ENCODE measurements at regions not wholly inside any gene's neighbourhood (a gene's known extent, or its start where the extent isn't known, plus 50 kb on each side); places are given as distances from the start of the nearest gene placed in this dataset.

- Mint-ChIP-seq H3K27ac (no peak overlapping the region), H3K4me3 (no peak overlapping the region), H3K36me3 (no peaks in the 10 kb centered on the region), H3K4me1 (no peaks in the 10 kb centered on the region), H3K9me3 (peaks cover 3% of the 10 kb centered on the region)
- ATAC-seq: no peak
- DNase-seq (ENCODE audit: low spot score in 2 of 2): no peak
Measured at GRCh38 chr9:73597039-73597438, 445.4 kb downstream of the ANXA1 start.

DNA sequence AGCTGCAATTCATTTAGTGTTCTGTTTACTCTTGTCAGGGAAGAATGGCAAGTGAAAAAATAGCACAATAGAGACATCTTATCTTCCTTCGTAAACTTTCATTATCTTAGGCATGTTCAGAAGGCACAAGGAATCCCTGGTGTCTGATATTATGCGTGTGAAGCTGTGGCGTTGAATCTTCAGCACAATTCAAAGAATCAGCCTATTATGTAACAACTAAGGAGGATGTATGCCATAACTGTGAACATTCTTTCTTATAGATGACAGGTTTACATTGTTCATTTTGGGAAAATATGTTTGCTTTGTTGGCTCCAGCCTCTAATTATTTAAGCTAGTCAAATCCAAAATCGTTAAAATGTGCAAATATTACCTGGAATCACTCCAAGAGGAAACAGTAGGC, 446.1 kb downstream of the ANXA1 start:
- DNase-seq (ENCODE audit: low spot score in 2 of 2) (no peak), ATAC-seq (no peak)
- no peak overlapping the region for H3K27ac Mint-ChIP-seq
- H3K9me3 Mint-ChIP-seq: peaks cover 3% of the 10 kb centered on the region
- no peaks in the 10 kb centered on the region for H3K4me1 Mint-ChIP-seq
- H3K4me3 Mint-ChIP-seq: no peak overlapping the region
- no peaks in the 10 kb centered on the region for H3K36me3 Mint-ChIP-seq

- no peak overlapping the region for H3K27ac Mint-ChIP-seq
- ATAC-seq (no peak), DNase-seq (ENCODE audit: low spot score in 2 of 2) (no peak)
- H3K36me3 Mint-ChIP-seq: no peaks in the 10 kb centered on the region
- H3K4me3 Mint-ChIP-seq: no peak overlapping the region
- H3K9me3 Mint-ChIP-seq: peaks cover 4% of the 10 kb centered on the region
- no peaks in the 10 kb centered on the region for H3K4me1 Mint-ChIP-seq
Measured at GRCh38 chr9:73609381-73609780, 457.7 kb downstream of the ANXA1 start.

DNA sequence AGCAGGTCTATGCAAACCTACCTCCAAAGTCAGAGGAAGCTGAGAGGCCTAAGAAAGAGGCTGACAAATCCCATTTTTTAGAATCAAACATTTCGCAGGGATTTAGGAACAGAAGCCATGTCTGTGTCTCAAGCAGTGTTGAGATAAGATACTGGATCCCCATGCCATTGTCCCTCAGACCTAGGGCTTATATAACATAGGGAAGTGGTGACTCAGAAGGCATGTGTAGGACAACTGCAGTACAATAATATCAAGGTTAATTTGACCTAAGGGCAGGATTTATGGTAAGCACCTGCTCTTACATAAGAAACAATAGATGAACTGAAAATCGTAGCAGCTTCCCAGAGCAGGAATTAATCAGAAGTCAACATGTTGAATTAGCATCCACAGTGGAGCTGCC, 459.4 kb downstream of the ANXA1 start:
- no peak for DNase-seq (ENCODE audit: low spot score in 2 of 2)
- peaks cover 4% of the 10 kb centered on the region for H3K9me3 Mint-ChIP-seq
- no peak for ATAC-seq
- H3K4me1 Mint-ChIP-seq: no peaks in the 10 kb centered on the region
- H3K27ac Mint-ChIP-seq: no peak overlapping the region
- no peaks in the 10 kb centered on the region for H3K36me3 Mint-ChIP-seq
- H3K4me3 Mint-ChIP-seq: no peak overlapping the region

- DNase-seq (ENCODE audit: low spot score in 2 of 2): no peak
- ATAC-seq: no peak
- no peaks in the 10 kb centered on the region for H3K36me3 Mint-ChIP-seq
- no peak overlapping the region for H3K4me3 Mint-ChIP-seq
- H3K27ac Mint-ChIP-seq: no peak overlapping the region
- H3K4me1 Mint-ChIP-seq: no peaks in the 10 kb centered on the region
- peaks cover 7% of the 10 kb centered on the region for H3K9me3 Mint-ChIP-seq
Measured at GRCh38 chr9:73613092-73613701, 461.5 kb downstream of the ANXA1 start.

DNA sequence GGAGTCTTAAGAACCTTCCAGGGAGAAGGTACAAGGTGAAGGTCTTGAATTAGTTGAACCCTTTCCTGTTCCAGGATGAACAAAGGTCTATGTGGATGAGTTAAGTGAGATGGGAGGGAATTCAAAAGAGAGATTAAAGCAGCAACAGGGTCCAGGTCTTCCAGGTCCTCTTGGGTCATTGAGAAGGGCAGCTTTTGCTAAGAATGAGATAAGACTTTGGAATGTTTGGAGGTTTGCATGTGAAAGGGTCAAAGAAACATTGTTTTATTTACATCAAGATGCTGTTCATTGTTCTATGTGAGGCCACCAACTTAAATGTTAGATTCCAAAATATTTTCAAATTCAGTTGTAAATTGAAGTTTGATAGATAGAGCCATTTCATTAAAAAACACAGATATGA, 463.9 kb downstream of the ANXA1 start:
- ATAC-seq (no peak), DNase-seq (ENCODE audit: low spot score in 2 of 2) (no peak)
- Mint-ChIP-seq H3K9me3 (peaks cover 7% of the 10 kb centered on the region), H3K27ac (no peak overlapping the region), H3K36me3 (no peaks in the 10 kb centered on the region), H3K4me1 (no peaks in the 10 kb centered on the region), H3K4me3 (no peak overlapping the region)

- DNase-seq (ENCODE audit: low spot score in 2 of 2): no peak
- no peak overlapping the region for H3K27ac Mint-ChIP-seq
- H3K36me3 Mint-ChIP-seq: no peaks in the 10 kb centered on the region
- peaks cover 3% of the 10 kb centered on the region for H3K9me3 Mint-ChIP-seq
- no peak for ATAC-seq
- H3K4me3 Mint-ChIP-seq: no peak overlapping the region
- no peaks in the 10 kb centered on the region for H3K4me1 Mint-ChIP-seq
Measured at GRCh38 chr9:73617586-73617985, 465.9 kb downstream of the ANXA1 start.

GRCh38 chr9:73640971-73641370, 489.3 kb downstream of the ANXA1 start:
- Mint-ChIP-seq H3K9me3 (peaks cover 6% of the 10 kb centered on the region), H3K36me3 (no peaks in the 10 kb centered on the region), H3K4me1 (no peaks in the 10 kb centered on the region), H3K27ac (no peak overlapping the region), H3K4me3 (no peak overlapping the region)
- no peak for ATAC-seq
- DNase-seq (ENCODE audit: low spot score in 2 of 2): no peak

GRCh38 chr9:73643379-73644013, 491.8 kb downstream of the ANXA1 start:
- ATAC-seq: no peak
- Mint-ChIP-seq H3K36me3 (no peaks in the 10 kb centered on the region), H3K4me3 (no peak overlapping the region), H3K27ac (no peak overlapping the region), H3K4me1 (no peaks in the 10 kb centered on the region), H3K9me3 (peaks cover 8% of the 10 kb centered on the region)
- DNase-seq (ENCODE audit: low spot score in 2 of 2): no peak

GRCh38 chr9:73647560-73647959, 495.9 kb downstream of the ANXA1 start:
- DNase-seq (ENCODE audit: low spot score in 2 of 2) (no peak), ATAC-seq (no peak)
- peaks cover 13% of the 10 kb centered on the region for H3K9me3 Mint-ChIP-seq
- no peak overlapping the region for H3K4me3 Mint-ChIP-seq
- H3K27ac Mint-ChIP-seq: no peak overlapping the region
- no peaks in the 10 kb centered on the region for H3K36me3 Mint-ChIP-seq
- no peaks in the 10 kb centered on the region for H3K4me1 Mint-ChIP-seq

- H3K36me3 Mint-ChIP-seq: no peaks in the 10 kb centered on the region
- DNase-seq (ENCODE audit: low spot score in 2 of 2): no peak
- H3K27ac Mint-ChIP-seq: no peak overlapping the region
- H3K9me3 Mint-ChIP-seq: peaks cover 17% of the 10 kb centered on the region
- H3K4me3 Mint-ChIP-seq: no peak overlapping the region
- no peaks in the 10 kb centered on the region for H3K4me1 Mint-ChIP-seq
- ATAC-seq: no peak
Measured at GRCh38 chr9:73649552-73649951, 497.9 kb downstream of the ANXA1 start.

DNA sequence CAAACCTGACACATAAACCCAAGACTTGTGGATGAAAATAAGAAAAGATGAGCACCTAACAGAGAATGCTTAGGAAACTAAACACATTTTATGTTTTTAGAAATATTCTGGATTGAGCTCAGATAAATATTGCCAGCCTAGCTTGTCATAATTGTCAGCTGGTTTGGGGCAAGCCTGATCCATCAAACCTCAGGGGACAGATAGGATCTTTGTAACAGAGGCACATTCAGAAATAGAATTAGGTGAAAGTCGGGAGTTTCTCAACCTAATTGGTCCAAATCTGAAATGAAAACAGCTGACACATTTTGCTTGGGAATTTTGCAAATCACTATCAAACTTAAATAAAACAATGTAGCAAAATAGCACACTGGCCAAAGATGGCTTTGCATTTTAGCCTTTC, 503.7 kb downstream of the ANXA1 start:
- no peak for ATAC-seq
- H3K36me3 Mint-ChIP-seq: no peaks in the 10 kb centered on the region
- H3K27ac Mint-ChIP-seq: no peak overlapping the region
- no peak overlapping the region for H3K4me3 Mint-ChIP-seq
- no peak for DNase-seq (ENCODE audit: low spot score in 2 of 2)
- H3K9me3 Mint-ChIP-seq: peaks cover 8% of the 10 kb centered on the region
- H3K4me1 Mint-ChIP-seq: no peaks in the 10 kb centered on the region

DNA sequence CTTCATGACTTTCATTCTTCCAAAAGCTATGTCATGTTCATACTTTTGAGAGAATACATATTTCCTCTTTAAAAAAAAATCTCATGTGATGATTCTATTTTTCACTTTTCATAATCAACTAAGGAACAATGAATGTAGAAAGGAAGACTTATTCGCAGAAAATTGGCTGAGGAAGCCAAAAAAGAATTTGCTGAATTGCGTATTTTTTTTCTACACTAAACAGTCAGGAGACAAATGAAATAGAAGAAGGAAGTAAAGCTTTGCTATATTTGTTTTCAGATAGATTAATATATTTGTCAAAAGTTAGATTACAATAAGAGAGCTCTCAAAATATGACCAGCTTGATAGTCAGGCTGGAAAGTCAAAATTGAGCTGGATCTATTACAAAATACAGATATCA, 504.2 kb downstream of the ANXA1 start:
- ATAC-seq (no peak), DNase-seq (ENCODE audit: low spot score in 2 of 2) (no peak)
- Mint-ChIP-seq H3K4me1 (no peaks in the 10 kb centered on the region), H3K36me3 (no peaks in the 10 kb centered on the region), H3K27ac (no peak overlapping the region), H3K4me3 (no peak overlapping the region), H3K9me3 (peaks cover 7% of the 10 kb centered on the region)

DNA sequence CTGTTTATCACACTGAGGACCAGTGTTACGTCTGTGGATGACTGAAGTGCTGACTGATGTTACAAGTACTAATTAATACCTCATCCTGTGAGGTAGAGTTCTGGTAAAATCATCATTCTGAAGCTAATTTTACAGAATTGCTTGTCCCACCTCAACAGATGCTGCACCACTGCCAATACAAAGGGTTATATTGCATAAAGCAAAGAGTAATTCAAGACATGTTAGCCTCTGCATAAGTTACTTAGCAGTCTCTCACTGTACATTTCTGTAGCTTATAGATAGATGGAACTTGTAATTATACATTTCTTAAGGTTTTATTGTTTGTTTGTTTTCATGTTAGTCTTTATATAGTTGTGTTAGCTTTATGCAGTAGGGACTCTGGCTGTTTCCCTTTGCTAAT, 513.6 kb downstream of the ANXA1 start:
- Mint-ChIP-seq H3K9me3 (peaks cover 6% of the 10 kb centered on the region), H3K4me3 (no peak overlapping the region), H3K36me3 (no peaks in the 10 kb centered on the region), H3K4me1 (no peaks in the 10 kb centered on the region), H3K27ac (no peak overlapping the region)
- ATAC-seq (no peak), DNase-seq (ENCODE audit: low spot score in 2 of 2) (no peak)

GRCh38 chr9:73667749-73668148, 516.1 kb downstream of the ANXA1 start:
- ATAC-seq: no peak
- no peak for DNase-seq (ENCODE audit: low spot score in 2 of 2)

GRCh38 chr9:73680831-73681230, 529.2 kb downstream of the ANXA1 start:
- no peak overlapping the region for H3K4me3 Mint-ChIP-seq
- no peak for ATAC-seq
- no peaks in the 10 kb centered on the region for H3K9me3 Mint-ChIP-seq
- no peak for DNase-seq (ENCODE audit: low spot score in 2 of 2)
- no peaks in the 10 kb centered on the region for H3K36me3 Mint-ChIP-seq
- H3K27ac Mint-ChIP-seq: no peak overlapping the region
- no peaks in the 10 kb centered on the region for H3K4me1 Mint-ChIP-seq

More at GRCh38 chr9:73667749-73668148, 516.1 kb downstream of the ANXA1 start:
- Mint-ChIP-seq H3K9me3 (peaks cover 9% of the 10 kb centered on the region), H3K4me1 (no peaks in the 10 kb centered on the region), H3K4me3 (no peak overlapping the region), H3K27ac (no peak overlapping the region), H3K36me3 (no peaks in the 10 kb centered on the region)

Measured in stimulated activated effector memory CD8-positive, alpha-beta T cell treated with anti-CD3 and anti-CD28 coated beads, Interleukin-12 subunit alpha, Interleukin-12 subunit beta, amount 100 ng/mL, for 72 hours (primary cell).